Mononuclear cell (primary cell): ENCODE measurements at regions not wholly inside any gene's neighbourhood (a gene's known extent, or its start where the extent isn't known, plus 50 kb on each side); places are given as distances from the start of the nearest gene placed in this dataset.
"Not testable (repeated sequence)": the region's sequence is repeated elsewhere in the genome, so short reads cannot be mapped to it uniquely, and the experiment has no call there.

Experiments used
- H3K27me3 ChIP-seq: 2 replicates; pipeline ENCODE4 v1.6.0; 2011; ENCODE audit warnings: low read length, control low read depth; ENCODE audit not compliant: insufficient read depth
- H3K4me1 ChIP-seq: 2 replicates; pipeline ENCODE4 v1.5.1; 2011; ENCODE audit warnings: mild to moderate bottlenecking, low read length, control low read depth; ENCODE audit not compliant: insufficient read depth
- H3K4me3 ChIP-seq: 2 replicates; pipeline ENCODE4 v1.5.1; 2011; ENCODE audit warnings: mild to moderate bottlenecking, low read length, moderate library complexity
- H3K9me3 ChIP-seq: 2 replicates; pipeline ENCODE4 v1.5.1; 2011; ENCODE audit warnings: low read depth, mild to moderate bottlenecking, control low read depth, low read length

GRCh38 chr12:34097213-34097612 lies 74.9 kb downstream of the ALG10 start:
- Histone ChIP-seq H3K4me1 (no peaks in the 10 kb centered on the region), H3K4me3 (no peak overlapping the region), H3K9me3 (no peaks in the 10 kb centered on the region), H3K27me3 (peaks cover 2% of the 10 kb centered on the region)

- H3K4me1 ChIP-seq, result no peaks in the 10 kb centered on the region
- peaks cover 7% of the 10 kb centered on the region for H3K27me3 ChIP-seq
- H3K4me3 ChIP-seq, result no peak overlapping the region
- no peaks in the 10 kb centered on the region for H3K9me3 ChIP-seq
Measured at GRCh38 chr12:34105392-34105933, 83.2 kb downstream of the ALG10 start.

GRCh38 chr12:34106172-34106571 lies 83.9 kb downstream of the ALG10 start:
- no peaks in the 10 kb centered on the region for H3K4me1 ChIP-seq
- no peaks in the 10 kb centered on the region for H3K9me3 ChIP-seq
- no peak overlapping the region for H3K4me3 ChIP-seq
- H3K27me3 ChIP-seq, result peaks cover 7% of the 10 kb centered on the region

DNA sequence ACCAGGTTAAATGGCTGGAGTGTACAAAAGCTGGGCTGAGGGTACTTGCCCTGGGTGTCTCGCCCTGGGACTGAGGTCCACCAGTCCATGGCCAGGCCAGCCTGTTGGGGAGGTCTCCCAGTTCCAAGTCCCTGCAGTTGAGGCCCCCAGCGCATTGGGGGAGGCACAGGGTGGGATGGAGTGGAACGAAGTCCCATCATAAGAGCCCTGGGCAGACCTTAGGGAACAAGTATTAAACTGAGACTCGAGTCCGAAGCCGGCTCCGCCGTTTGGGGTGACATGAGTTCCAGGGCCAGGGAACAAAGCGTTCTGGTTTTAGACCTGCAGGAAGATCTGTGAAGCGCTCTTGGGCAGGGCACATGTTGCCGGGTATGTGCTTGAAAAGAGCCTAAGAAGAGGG lies 84.7 kb downstream of the ALG10 start:
- H3K4me1 ChIP-seq, result no peaks in the 10 kb centered on the region
- no peaks in the 10 kb centered on the region for H3K9me3 ChIP-seq
- peaks cover 7% of the 10 kb centered on the region for H3K27me3 ChIP-seq
- no peak overlapping the region for H3K4me3 ChIP-seq

GRCh38 chr12:34107781-34108404 lies 85.6 kb downstream of the ALG10 start:
- no peak overlapping the region for H3K4me3 ChIP-seq
- H3K27me3 ChIP-seq, result peaks cover 7% of the 10 kb centered on the region
- H3K4me1 ChIP-seq, result no peaks in the 10 kb centered on the region
- H3K9me3 ChIP-seq, result no peaks in the 10 kb centered on the region

- Histone ChIP-seq H3K27me3 (peaks cover 7% of the 10 kb centered on the region), H3K4me1 (no peaks in the 10 kb centered on the region), H3K4me3 (no peak overlapping the region), H3K9me3 (no peaks in the 10 kb centered on the region)
Measured at GRCh38 chr12:34108405-34108803, 86.1 kb downstream of the ALG10 start.

GRCh38 chr12:34108967-34109366 lies 86.7 kb downstream of the ALG10 start:
- H3K4me3 ChIP-seq, result no peak overlapping the region
- H3K9me3 ChIP-seq, result no peaks in the 10 kb centered on the region
- no peaks in the 10 kb centered on the region for H3K4me1 ChIP-seq
- H3K27me3 ChIP-seq, result peaks cover 7% of the 10 kb centered on the region

- Histone ChIP-seq H3K4me3 (no peak overlapping the region), H3K4me1 (no peaks in the 10 kb centered on the region), H3K9me3 (no peaks in the 10 kb centered on the region), H3K27me3 (peaks cover 7% of the 10 kb centered on the region)
Measured at GRCh38 chr12:34109390-34109789, 87.1 kb downstream of the ALG10 start.

- H3K9me3 ChIP-seq, H3K4me1 ChIP-seq, H3K27me3 ChIP-seq, H3K4me3 ChIP-seq: not testable (repeated sequence)
Measured at GRCh38 chr12:34109909-34110531, 87.7 kb downstream of the ALG10 start.

- Histone ChIP-seq H3K4me3 (no peak overlapping the region), H3K9me3 (no peaks in the 10 kb centered on the region), H3K4me1 (no peaks in the 10 kb centered on the region), H3K27me3 (no peaks in the 10 kb centered on the region)
Measured at GRCh38 chr12:34119366-34119765, 97.1 kb downstream of the ALG10 start.

GRCh38 chr12:34121360-34121759 lies 99.1 kb downstream of the ALG10 start:
- peaks cover 7% of the 10 kb centered on the region for H3K4me1 ChIP-seq
- no peak overlapping the region for H3K4me3 ChIP-seq
- H3K27me3 ChIP-seq, result no peaks in the 10 kb centered on the region
- no peaks in the 10 kb centered on the region for H3K9me3 ChIP-seq

DNA sequence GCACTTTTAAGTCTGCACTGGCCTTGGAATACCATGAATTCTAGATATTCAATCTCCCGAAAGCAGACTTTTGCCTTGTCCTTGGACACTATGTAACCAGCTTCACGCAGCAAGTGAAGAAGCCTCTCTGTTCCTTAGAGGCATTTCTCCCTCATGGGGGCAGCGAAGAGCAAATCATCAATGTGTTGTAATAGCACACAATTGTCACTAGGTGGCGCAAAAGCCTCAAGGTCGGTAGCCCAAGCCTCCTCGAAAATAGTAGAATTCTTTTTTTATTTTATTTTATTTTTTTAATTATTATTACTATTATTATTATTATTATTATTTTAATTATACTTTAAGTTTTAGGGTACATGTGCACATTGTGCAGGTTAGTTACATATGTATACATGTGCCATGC lies 100.8 kb downstream of the ALG10 start:
- not testable (repeated sequence) for H3K4me1 ChIP-seq, H3K27me3 ChIP-seq, H3K9me3 ChIP-seq, H3K4me3 ChIP-seq

- Histone ChIP-seq H3K27me3 (no peaks in the 10 kb centered on the region), H3K4me1 (peaks cover 7% of the 10 kb centered on the region), H3K4me3 (no peak overlapping the region), H3K9me3 (no peaks in the 10 kb centered on the region)
Measured at GRCh38 chr12:34124608-34125007, 102.3 kb downstream of the ALG10 start.

- peak overlapping the region; percentile 12 for H3K4me3 ChIP-seq
- H3K4me1 ChIP-seq, result peaks cover 7% of the 10 kb centered on the region
- no peaks in the 10 kb centered on the region for H3K27me3 ChIP-seq
- no peaks in the 10 kb centered on the region for H3K9me3 ChIP-seq
Measured at GRCh38 chr12:34126239-34126641, 103.9 kb downstream of the ALG10 start.

GRCh38 chr12:34126805-34127204 lies 104.5 kb downstream of the ALG10 start:
- H3K4me3 ChIP-seq, result no peak overlapping the region

GRCh38 chr12:34127379-34127778 lies 105.1 kb downstream of the ALG10 start:
- H3K4me3 ChIP-seq, H3K4me1 ChIP-seq, H3K27me3 ChIP-seq, H3K9me3 ChIP-seq: not testable (repeated sequence)

More at GRCh38 chr12:34126805-34127204, 104.5 kb downstream of the ALG10 start:
- Histone ChIP-seq H3K4me1 (peaks cover 7% of the 10 kb centered on the region), H3K9me3 (no peaks in the 10 kb centered on the region), H3K27me3 (no peaks in the 10 kb centered on the region)
